ENCODE measurements at regions not wholly inside any gene's neighbourhood (a gene's known extent, or its start where the extent isn't known, plus 50 kb on each side); places are given as distances from the start of the nearest gene placed in this dataset.

GRCh38 chr3:189455641-189456417 is 175.4 kb upstream of the TP63 start:
- DNase-seq = no peak

- no peak for DNase-seq
Observed at GRCh38 chr3:189457201-189457607, 174.0 kb upstream of the TP63 start.

GRCh38 chr3:189457631-189458412 is 173.4 kb upstream of the TP63 start:
- no peak for DNase-seq

GRCh38 chr3:189458528-189458927 is 172.7 kb upstream of the TP63 start:
- no peak for DNase-seq

GRCh38 chr3:189459231-189459630 is 172.0 kb upstream of the TP63 start:
- DNase-seq = no peak

GRCh38 chr3:189460511-189460910 is 170.7 kb upstream of the TP63 start:
- DNase-seq = no peak

GRCh38 chr3:189464799-189465198 is 166.4 kb upstream of the TP63 start:
- no peak for DNase-seq

GRCh38 chr3:189466004-189466403 is 165.2 kb upstream of the TP63 start:
- no peak for DNase-seq

GRCh38 chr3:189467451-189467850 is 163.7 kb upstream of the TP63 start:
- DNase-seq = no peak

GRCh38 chr3:189474944-189475343 is 156.2 kb upstream of the TP63 start:
- DNase-seq = no peak

GRCh38 chr3:189477614-189478013 is 153.6 kb upstream of the TP63 start:
- DNase-seq = no peak

GRCh38 chr3:189486556-189486955 is 144.6 kb upstream of the TP63 start:
- no peak for DNase-seq

GRCh38 chr3:189488241-189488767 is 142.9 kb upstream of the TP63 start:
- no peak for DNase-seq

- DNase-seq = no peak
Observed at GRCh38 chr3:189490337-189490736, 140.9 kb upstream of the TP63 start.

- no peak for DNase-seq
Observed at GRCh38 chr3:189490749-189491148, 140.4 kb upstream of the TP63 start.

- DNase-seq = no peak
Observed at GRCh38 chr3:189491831-189492230, 139.4 kb upstream of the TP63 start.

- DNase-seq = no peak
Observed at GRCh38 chr3:189493271-189493670, 137.9 kb upstream of the TP63 start.

- no peak for DNase-seq
Observed at GRCh38 chr3:189494632-189495031, 136.6 kb upstream of the TP63 start.

GRCh38 chr3:189496375-189497138 is 134.6 kb upstream of the TP63 start:
- DNase-seq = no peak

GRCh38 chr3:189498995-189499704 is 132.0 kb upstream of the TP63 start:
- DNase-seq = no peak

GRCh38 chr3:189500299-189500698 is 130.9 kb upstream of the TP63 start:
- DNase-seq = no peak

GRCh38 chr3:189500798-189501495 is 130.2 kb upstream of the TP63 start:
- DNase-seq = no peak
